HTR-8/SVneo (cell line): ENCODE measurements at regions not wholly inside any gene's neighbourhood (a gene's known extent, or its start where the extent isn't known, plus 50 kb on each side); places are given as distances from the start of the nearest gene placed in this dataset.

Source experiments
- DNase-seq: peaks from one replicate; pipeline ENCODE4 v3.0.0; 2011; ENCODE audit warnings: low spot score, mixed read lengths; ENCODE audit not compliant: insufficient read length
- FAIRE-seq: peaks from 2 replicates; lab custom pipeline; 2011; peaks lifted over from hg19 to GRCh38; lab: Jason Lieb, UNC

DNA sequence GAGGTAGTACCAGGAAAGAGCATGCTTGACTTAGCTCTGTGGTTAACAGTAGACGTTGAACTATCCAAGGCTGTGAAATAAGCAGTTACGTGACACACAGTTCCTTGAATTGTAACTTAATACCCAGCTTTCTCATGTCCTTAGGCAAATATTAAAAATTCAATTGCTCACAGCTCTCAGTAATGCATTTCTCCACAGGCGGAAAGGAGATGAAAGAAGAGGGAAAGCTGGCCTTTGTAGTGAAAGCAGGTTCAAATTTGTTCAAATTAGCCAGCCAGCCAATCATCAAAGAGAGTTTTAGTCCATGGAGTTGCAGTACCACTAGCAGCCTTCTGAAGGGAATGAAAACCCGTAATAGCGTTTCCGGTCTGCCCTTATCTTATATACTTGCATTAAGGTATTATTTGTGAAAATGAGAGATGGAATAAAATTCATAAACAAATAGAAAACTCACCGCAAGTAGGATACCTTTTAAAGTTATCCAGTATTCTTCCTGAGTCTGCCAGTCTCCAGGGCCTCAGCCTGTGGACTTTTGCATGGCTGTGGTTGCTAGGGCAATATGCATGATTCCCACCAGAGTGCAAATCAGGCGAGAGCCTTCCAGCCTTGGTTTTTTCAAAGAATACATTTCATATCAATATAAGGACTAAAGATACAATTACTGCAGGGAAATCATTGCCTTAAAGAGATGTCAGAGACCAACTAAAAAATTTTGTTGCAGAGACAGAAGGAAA lies 795.5 kb downstream of the TNS3 start:
- no peak for DNase-seq
- FAIRE-seq, result no peak

- FAIRE-seq, result no peak
These were observed 797.2 kb downstream of the TNS3 start for GRCh38 chr7:46784732-46785131.

DNA sequence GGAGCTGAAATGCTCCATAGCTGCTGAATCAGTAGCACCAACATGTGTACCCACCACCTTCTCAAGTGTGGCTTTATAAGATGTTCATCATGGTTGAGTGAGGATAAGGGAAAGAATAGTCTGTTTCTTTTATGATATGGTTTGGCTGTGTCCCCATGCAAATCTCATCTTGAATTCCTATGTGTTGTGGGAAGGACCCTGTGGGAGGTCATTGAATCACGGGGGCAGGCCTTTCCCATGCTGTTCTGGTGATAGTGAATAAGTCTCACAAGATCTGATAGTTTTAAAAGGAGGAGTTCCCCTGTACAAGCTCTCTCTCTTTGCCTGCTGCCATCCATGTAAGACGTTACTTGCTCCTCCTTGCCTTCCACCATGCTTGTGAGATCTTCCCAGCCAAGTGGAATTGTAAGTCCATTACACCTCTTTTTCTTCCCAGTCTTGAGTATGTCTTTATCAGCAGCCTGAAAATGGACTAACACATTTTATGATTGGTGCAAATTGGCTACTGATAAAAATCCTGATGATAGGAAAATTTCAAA lies 799.9 kb downstream of the TNS3 start:
- FAIRE-seq, result no peak
- DNase-seq, result no peak

More at GRCh38 chr7:46784732-46785131, 797.2 kb downstream of the TNS3 start:
- DNase-seq, result no peak

- no peak for DNase-seq
- FAIRE-seq, result no peak
These were observed 805.1 kb downstream of the TNS3 start for GRCh38 chr7:46776790-46777189.

- FAIRE-seq (no peak), DNase-seq (no peak)
These were observed 806.1 kb downstream of the TNS3 start for GRCh38 chr7:46775776-46776175.

GRCh38 chr7:46775020-46775419 lies 806.9 kb downstream of the TNS3 start:
- FAIRE-seq (no peak), DNase-seq (no peak)

DNA sequence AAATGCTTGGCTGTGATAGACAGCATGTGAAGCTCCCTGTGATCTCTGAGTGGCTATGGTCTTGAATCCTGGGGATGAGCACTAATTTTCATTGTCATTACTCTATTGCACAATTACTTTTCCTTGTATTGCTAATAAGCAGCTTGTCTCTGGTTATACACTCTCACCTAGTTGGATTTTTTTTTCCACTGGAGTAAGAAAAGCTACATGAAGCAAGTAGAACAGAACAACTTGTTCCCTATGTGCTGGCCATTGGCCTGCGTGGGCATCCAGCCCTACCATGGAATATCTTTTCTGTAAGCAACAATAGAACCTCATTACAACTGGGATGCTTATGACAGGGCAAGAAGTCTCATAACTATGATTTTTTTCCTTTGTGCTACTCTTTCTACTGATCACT lies 807.4 kb downstream of the TNS3 start:
- DNase-seq, result no peak
- no peak for FAIRE-seq

DNA sequence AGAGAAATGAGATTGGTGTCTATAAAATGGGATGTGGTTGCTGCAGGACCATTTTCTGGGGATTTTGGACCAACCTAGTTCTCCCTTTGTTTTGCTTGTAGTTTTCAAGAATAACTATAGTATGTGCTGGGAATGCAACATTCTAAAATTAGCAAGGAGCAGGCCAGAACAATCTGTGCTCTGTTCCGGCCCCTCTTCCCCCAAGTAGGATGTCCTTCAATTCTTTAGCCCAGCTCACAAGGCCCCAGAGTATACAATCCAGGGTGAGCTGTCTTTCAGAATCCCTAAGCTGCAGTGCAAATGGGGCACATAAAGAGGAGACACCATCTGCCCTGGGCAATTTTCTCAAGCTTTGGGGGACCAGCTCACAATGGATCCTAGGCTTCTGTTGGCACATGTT lies 809.1 kb downstream of the TNS3 start:
- DNase-seq (no peak), FAIRE-seq (no peak)

DNA sequence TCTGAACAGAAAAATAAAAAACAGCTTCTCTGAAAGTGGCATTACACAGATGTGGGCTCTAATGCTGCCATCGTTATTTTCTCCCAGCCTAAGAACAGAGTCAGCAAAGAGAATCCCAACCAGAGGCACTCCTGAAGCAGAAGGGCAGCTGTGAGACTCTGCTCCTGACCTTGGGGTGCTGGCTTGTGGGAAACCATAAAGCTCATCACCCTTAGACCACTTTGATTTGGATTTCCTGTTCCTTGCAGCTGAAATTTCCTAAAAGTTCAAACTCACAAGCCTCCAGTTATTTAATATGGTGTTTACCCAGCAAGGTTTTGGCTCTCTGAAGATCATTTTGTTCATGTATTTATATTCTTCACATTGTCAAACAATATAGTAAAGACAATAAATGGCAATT lies 814.8 kb downstream of the TNS3 start:
- FAIRE-seq (no peak), DNase-seq (no peak)

DNA sequence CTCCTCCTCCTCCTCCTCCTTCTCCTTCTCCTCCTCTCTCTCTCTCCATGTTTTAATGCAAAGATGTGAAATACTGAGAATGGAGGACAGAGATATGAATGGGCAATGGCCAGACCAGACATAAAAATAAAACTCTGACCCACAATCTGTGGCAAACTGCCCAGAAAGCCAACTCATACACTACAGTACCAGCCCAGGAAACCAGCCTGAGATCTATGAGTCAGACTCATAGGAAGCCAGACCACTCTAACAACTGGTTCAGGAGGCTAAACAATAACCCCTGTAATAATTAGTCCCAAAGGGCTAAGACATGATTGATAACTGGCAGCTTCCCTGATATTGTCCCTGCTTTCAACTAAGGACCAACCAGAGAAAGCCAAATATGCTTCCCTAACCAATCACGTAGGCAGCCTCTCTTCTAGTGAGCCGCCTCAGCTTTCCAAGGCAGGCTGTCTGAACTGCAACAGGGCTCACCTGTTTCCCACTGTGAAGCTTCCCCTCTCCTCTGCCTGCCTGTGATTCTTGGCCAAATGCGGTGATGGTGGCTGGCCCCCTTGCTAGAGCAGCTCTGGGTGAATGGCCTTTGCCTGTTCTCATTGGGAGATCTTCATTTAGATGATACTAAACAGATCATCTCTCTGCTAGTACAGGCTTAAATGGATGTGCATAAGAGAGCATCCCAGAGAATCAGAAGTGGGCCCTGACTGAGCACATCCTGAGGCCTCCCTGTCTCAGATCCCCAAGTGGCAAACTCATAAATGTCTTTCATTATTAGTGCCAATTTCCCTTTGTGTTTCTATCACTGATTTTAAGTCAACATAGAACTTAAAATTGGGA lies 817.6 kb downstream of the TNS3 start:
- FAIRE-seq (peak; percentile 87), DNase-seq (peak; percentile 70)

DNA sequence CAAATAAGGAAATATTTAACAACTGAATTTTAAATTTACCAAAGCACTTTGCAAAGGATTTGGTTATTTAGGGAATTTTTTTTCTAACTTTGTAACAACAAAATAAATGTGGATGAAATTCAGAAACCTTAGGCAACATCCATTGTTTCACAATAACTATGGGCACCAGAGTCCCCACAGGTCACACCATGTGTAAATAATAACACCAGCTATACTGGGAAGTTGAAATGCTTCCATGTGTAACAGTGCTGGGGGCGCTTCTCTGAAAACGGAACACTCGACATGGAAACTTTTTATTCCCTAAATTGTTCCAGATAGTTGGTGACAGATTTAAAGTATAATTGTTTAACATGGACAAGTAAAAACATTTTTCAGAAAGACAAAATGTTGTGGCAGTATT lies 818.6 kb downstream of the TNS3 start:
- DNase-seq (no peak), FAIRE-seq (no peak)

DNA sequence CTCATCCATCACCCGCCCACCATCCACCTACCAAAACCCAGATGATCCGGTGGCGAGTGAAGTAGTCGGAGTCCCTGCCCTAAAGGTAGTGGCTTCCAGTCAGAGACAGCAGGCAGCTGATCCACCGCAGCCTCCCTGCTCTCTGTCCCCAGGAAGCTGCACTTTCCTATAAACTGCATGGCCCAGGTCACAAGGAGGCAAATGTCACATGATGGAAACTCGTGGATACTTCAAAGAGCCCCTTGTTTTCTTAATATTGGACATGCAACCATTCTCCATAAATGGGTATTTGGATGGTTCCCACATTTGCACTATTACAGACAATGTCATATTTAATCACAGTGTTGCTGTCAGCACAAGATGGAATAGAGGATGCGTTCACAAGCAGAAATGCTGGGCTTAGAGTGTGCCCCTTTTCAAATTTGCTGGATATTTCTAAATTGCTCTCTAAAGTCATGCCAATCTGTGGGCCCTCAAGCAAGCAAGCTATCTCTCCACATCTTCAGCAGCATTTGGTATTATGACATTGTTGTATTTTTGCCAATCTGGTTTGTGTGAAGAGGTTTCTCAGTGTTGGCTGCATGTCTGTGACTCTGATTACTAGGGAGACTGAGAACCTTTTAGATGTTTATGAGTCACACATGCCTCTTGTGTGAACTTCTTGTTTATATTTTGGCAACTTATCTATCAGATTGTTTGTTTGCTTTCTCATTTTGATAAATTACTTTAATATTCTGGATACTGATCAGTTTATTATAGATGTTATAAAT lies 822.0 kb downstream of the TNS3 start:
- FAIRE-seq, result peak; percentile 16

DNA sequence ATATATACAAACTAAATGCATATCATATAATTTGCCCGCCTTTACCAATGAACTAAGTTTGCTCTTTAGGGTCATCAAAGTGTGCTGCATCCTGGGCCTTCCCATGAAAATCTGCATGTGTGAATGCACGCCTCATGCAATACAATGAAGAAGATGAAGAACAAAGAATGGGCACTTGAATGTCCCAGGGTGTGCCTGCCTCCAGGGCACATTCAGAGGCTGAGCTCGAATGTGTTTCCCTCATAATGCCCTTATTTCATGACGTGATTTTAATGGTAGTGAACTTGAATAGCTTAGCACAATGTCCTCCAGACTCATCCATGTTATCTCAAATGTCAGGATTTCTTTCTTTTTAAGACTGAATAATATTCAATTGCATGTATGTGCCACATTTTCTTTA lies 824.9 kb downstream of the TNS3 start:
- no peak for FAIRE-seq
- DNase-seq, result no peak

More for the DNA sequence above, 822.0 kb downstream of the TNS3 start:
- no peak for DNase-seq

- FAIRE-seq, result no peak
- no peak for DNase-seq
These were observed 825.7 kb downstream of the TNS3 start for GRCh38 chr7:46756256-46756655.

- no peak for FAIRE-seq
- DNase-seq, result no peak
These were observed 826.5 kb downstream of the TNS3 start for GRCh38 chr7:46755120-46756034.

DNA sequence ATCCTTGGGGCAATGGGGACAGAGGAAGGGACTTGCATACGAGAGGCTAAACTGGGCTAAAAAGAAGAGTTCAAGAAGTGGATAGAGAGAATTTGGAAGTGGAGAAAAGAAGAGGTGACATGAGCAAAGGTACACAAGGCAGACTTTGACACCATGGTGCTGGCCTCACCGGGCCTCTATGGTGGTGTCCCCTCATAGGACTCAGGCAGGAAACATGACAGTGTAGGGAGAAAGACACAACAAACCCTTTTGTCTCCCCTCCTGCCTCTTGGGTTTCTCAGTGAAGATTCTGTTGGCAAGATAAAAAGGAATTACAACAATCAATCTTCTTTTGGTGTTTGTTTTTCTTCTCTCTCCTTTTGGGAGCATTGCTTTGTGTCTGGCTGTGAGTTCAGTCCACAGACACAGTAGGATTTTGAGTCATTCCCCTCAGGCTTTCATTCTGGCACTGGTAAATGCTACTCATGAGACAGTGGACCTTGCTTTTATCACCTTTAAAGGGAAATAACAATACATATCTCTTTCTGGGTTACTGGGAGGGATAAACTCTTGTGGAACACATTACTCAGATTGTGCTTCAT lies 827.7 kb downstream of the TNS3 start:
- DNase-seq (no peak), FAIRE-seq (no peak)

GRCh38 chr7:46753662-46754061 lies 828.2 kb downstream of the TNS3 start:
- DNase-seq (no peak), FAIRE-seq (no peak)

DNA sequence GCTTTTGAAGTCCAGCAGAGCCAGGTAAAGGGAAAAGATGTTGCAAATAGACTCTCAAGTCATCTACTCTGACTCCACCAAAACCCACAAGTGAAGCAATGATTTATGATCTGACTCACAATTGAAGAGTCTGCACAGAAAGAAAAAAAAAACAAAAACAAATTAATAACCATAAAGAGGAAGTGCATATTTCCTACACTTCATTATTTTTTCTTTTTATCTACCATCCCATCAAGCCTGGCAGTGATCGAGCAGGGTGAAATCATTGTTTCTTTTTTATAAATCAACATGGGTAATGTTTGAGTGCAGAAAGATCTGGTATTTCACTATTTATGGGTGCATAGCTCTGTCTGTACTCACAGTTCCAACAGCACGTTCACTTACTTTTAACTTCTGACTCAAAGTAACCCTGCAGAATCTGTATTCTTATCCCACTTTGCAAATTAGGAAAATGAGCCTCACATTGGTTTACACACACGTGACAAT lies 829.0 kb downstream of the TNS3 start:
- DNase-seq, result peak; percentile 72

More for the DNA sequence above, 829.0 kb downstream of the TNS3 start:
- no peak for FAIRE-seq
